ENCODE measurements at regions not wholly inside any gene's neighbourhood (a gene's known extent, or its start where the extent isn't known, plus 50 kb on each side); places are given as distances from the start of the nearest gene placed in this dataset.
"Not testable (repeated sequence)": the region's sequence is repeated elsewhere in the genome, so short reads cannot be mapped to it uniquely, and the experiment has no call there.

DNA sequence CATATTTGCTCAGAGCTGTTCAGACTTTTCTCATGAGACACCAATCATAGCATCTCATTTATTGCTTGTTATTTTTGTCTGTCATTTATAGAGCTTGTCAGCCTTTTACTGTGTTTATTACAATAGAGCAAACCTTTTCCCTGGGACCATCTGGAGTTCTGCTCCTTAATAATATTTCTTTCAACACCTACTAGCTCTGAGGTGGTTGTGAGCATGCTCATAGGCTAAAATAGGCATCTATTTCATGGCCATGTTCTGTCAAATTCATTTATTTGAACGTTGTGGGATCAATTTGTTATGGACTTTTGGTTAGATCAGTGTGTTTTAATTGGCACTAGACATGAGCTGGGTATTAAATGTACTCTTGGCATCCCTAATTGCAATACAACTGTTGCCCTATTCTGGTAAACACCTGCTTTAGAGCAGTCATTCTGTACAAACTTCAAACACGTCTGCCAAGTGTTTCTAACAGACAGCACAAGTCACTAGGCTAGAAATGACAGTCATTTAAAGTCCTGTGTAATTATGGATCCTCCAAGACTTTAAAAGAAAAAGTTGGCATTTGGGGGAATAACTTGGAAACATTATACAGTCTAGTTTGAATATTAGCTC, 766.3 kb downstream of the ZNF385D start:
- DNase-seq, result no peak
- no peak for TF ChIP-seq POLR2A (IDR thresholded peaks at IDR 0.05)
- TF ChIP-seq, protein P1, sequence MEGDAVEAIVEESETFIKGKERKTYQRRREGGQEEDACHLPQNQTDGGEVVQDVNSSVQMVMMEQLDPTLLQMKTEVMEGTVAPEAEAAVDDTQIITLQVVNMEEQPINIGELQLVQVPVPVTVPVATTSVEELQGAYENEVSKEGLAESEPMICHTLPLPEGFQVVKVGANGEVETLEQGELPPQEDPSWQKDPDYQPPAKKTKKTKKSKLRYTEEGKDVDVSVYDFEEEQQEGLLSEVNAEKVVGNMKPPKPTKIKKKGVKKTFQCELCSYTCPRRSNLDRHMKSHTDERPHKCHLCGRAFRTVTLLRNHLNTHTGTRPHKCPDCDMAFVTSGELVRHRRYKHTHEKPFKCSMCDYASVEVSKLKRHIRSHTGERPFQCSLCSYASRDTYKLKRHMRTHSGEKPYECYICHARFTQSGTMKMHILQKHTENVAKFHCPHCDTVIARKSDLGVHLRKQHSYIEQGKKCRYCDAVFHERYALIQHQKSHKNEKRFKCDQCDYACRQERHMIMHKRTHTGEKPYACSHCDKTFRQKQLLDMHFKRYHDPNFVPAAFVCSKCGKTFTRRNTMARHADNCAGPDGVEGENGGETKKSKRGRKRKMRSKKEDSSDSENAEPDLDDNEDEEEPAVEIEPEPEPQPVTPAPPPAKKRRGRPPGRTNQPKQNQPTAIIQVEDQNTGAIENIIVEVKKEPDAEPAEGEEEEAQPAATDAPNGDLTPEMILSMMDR (IDR thresholded peaks at IDR 0.05), result no peak
- no peak overlapping the region for H3K4me3 ChIP-seq
- no peaks in the 10 kb centered on the region for H3K9me3 ChIP-seq
- no peaks in the 10 kb centered on the region for H3K27me3 ChIP-seq
- intact Hi-C loops (cut with DNase I; ENCODE audit: low total_unique reads), result no loop called here
- H3K4me1 ChIP-seq, result no peaks in the 10 kb centered on the region
- 57 to 69% methylated on average over 2 of the region's 2 CpGs for WGBS, 2 donors
- no peak overlapping the region for H3K27ac ChIP-seq
- H3K36me3 ChIP-seq (ENCODE audit: low read depth, missing control alignments), result no peaks in the 10 kb centered on the region

- Histone ChIP-seq H3K36me3 (ENCODE audit: low read depth, missing control alignments) (no peaks in the 10 kb centered on the region), H3K4me1 (no peaks in the 10 kb centered on the region), H3K4me3 (no peak overlapping the region), H3K9me3 (no peaks in the 10 kb centered on the region), H3K27ac (no peak overlapping the region), H3K27me3 (no peaks in the 10 kb centered on the region)
- no peak for DNase-seq
- intact Hi-C loops (cut with DNase I; ENCODE audit: low total_unique reads), result no loop called here
- 49 to 73% methylated on average over 2 to 5 of the region's 5 CpGs for WGBS, 2 donors
- TF ChIP-seq, protein P1 (IDR thresholded peaks at IDR 0.05), result no peak
- no peak for TF ChIP-seq POLR2A (IDR thresholded peaks at IDR 0.05)
Observed at GRCh38 chr3:20975188-20975651, 775.8 kb downstream of the ZNF385D start.

DNA sequence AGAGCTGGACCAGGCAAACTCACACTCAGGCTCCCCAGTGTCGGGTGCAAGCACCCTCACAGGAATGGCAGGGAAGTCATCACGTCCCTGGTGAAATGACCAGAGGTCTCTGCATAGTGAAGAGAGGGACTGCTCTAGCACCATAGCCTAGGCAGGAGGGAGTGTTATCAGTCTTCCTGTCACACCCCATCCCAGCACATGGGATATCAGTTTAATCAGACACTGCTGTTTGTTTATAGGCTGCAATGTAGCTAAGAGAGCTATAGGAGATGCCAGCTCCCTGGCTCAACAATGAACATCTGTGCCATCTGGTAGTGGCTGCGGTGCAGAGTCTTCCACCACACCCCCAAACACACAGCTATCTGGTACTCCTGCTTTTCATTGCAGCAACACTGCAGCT, 776.6 kb downstream of the ZNF385D start:
- Histone ChIP-seq H3K9me3 (no peaks in the 10 kb centered on the region), H3K27me3 (no peaks in the 10 kb centered on the region), H3K4me1 (no peaks in the 10 kb centered on the region), H3K27ac (no peak overlapping the region), H3K36me3 (ENCODE audit: low read depth, missing control alignments) (no peaks in the 10 kb centered on the region), H3K4me3 (no peak overlapping the region)
- intact Hi-C loops (cut with DNase I; ENCODE audit: low total_unique reads), result no loop called here
- TF ChIP-seq, protein P1 (IDR thresholded peaks at IDR 0.05), result no peak
- TF ChIP-seq POLR2A (IDR thresholded peaks at IDR 0.05), result no peak
- no peak for DNase-seq
- WGBS, 2 donors, result 90 to 100% methylated on average over 3 of the region's 3 CpGs

DNA sequence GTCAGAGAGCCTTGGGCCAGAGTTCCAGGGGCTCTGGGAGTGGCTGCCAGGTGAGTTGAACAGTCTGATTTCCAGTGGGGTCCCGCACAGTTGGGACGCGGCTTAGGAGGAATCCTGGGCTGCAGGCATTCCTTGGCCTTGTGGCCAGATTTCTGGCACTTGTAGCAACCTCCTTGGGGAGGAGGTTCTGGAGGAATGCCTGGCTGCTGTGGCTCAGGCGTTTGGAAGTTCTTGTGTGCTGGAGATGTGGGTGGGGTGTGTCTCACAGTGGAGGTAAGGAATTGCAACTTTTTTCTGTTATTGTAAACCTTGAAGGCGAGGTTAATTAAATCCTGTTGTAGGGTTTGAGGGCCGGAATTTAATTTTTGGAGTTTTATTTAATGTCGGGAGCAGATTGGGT, 780.2 kb downstream of the ZNF385D start:
- 78 to 81% methylated on average over 7 of the region's 7 CpGs for WGBS, 2 donors

GRCh38 chr3:20967485-20967884, 781.5 kb upstream of the SGO1 start:
- DNase-seq; H3K4me3 ChIP-seq; H3K27me3 ChIP-seq; H3K9me3 ChIP-seq; H3K27ac ChIP-seq; intact Hi-C loops (cut with DNase I; ENCODE audit: low total_unique reads); H3K36me3 ChIP-seq (ENCODE audit: low read depth, missing control alignments); H3K4me1 ChIP-seq: not testable (repeated sequence)
- 92 to 98% methylated on average over 2 of the region's 3 CpGs for WGBS, 2 donors

More for the DNA sequence above, 780.2 kb downstream of the ZNF385D start:
- H3K4me3 ChIP-seq; H3K36me3 ChIP-seq (ENCODE audit: low read depth, missing control alignments); DNase-seq; H3K27ac ChIP-seq; H3K27me3 ChIP-seq; H3K4me1 ChIP-seq; H3K9me3 ChIP-seq; intact Hi-C loops (cut with DNase I; ENCODE audit: low total_unique reads): not testable (repeated sequence)

- intact Hi-C loops (cut with DNase I; ENCODE audit: low total_unique reads), result no loop called here
- Histone ChIP-seq H3K27ac (no peak overlapping the region), H3K4me1 (no peaks in the 10 kb centered on the region), H3K36me3 (ENCODE audit: low read depth, missing control alignments) (no peaks in the 10 kb centered on the region), H3K27me3 (no peaks in the 10 kb centered on the region), H3K4me3 (no peak overlapping the region), H3K9me3 (no peaks in the 10 kb centered on the region)
- WGBS, 2 donors, result 87 to 94% methylated on average over 1 of the region's 1 CpG
- TF ChIP-seq, protein P1 (IDR thresholded peaks at IDR 0.05), result no peak
- TF ChIP-seq POLR2A (IDR thresholded peaks at IDR 0.05), result no peak
- no peak for DNase-seq
Observed at GRCh38 chr3:20958161-20958560, 772.2 kb upstream of the SGO1 start.

Measured in testis (tissue), 2 donors.